HFFc6 (cell line): ENCODE measurements at regions not wholly inside any gene's neighbourhood (a gene's known extent, or its start where the extent isn't known, plus 50 kb on each side); places are given as distances from the start of the nearest gene placed in this dataset.
"Not testable (repeated sequence)": the region's sequence is repeated elsewhere in the genome, so short reads cannot be mapped to it uniquely, and the experiment has no call there.

Experiments
- DNase-seq: peaks from one replicate; pipeline ENCODE4 v3.0.0-alpha.2; 2018
- H3K27ac Mint-ChIP-seq: 2 replicates; pipeline ENCODE4 v1.8.0; 2020; ENCODE audit warnings: mild to moderate bottlenecking, mixed read lengths
- H3K27me3 Mint-ChIP-seq: 2 replicates; pipeline ENCODE4 v1.8.0; 2021; ENCODE audit warnings: mild to moderate bottlenecking, moderate library complexity, mixed read lengths; ENCODE audit not compliant: insufficient read depth
- H3K36me3 Mint-ChIP-seq: 2 replicates; pipeline ENCODE4 v1.8.0; 2021; ENCODE audit warnings: low read depth, mixed read lengths
- H3K4me1 Mint-ChIP-seq: 2 replicates; pipeline ENCODE4 v1.8.0; 2020; ENCODE audit warnings: low read depth, mixed read lengths
- H3K4me3 Mint-ChIP-seq: 2 replicates; pipeline ENCODE4 v1.8.0; 2020; ENCODE audit warnings: mild to moderate bottlenecking, moderate library complexity, mixed read lengths
- H3K9me3 Mint-ChIP-seq: 2 replicates; pipeline ENCODE4 v1.8.0; 2020; ENCODE audit warnings: mild to moderate bottlenecking, mixed read lengths
- CTCF ChIP-seq: fragments of 200-600 bp; sonication (generic); IDR thresholded peaks from 2 replicates; pipeline ENCODE4 v1.5.0; 2021; ENCODE audit warnings: antibody characterized with exemption, mild to moderate bottlenecking

DNA sequence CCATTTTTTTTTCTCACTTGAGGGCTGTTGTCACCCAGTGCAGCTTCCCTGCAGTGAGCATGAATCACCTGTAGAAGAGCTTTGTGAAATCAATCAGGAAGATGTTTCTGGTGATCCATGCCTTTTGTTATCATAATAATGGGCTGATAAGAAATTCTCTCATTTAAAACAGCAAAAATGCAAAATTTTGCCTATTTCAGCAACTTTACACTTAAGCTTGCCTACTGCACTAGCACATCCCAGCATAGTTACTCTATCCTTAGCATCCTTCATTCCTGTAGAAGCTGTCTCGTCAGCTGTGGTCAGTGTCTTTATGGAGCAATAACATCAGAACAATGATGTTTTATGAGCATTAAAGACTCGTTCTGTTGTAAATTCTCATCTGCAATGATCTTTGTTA, 178.6 kb upstream of the ZNF804A start:
- Mint-ChIP-seq H3K4me3 (no peak overlapping the region), H3K4me1 (no peaks in the 10 kb centered on the region)
- DNase-seq: no peak

DNA sequence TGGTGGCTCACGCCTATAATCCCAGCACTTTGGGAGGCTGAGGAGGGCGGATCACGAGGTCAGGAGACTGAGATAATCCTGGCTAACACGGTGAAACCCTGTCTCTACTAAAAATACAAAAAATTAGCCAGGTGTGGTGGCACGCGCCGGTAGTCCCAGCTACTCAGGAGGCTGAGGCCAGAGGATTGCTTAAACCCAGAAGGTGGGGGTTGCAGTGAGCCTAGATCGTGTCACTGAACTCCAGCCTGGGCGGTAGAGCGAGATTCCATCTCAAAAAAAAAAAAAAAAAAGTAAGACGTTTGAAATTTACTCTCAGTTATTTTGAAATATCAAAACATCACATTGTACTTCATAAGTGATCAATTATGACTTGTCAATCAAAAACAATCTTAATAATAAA, 176.9 kb upstream of the ZNF804A start:
- not testable (repeated sequence) for H3K4me1 Mint-ChIP-seq, H3K36me3 Mint-ChIP-seq, H3K27ac Mint-ChIP-seq, DNase-seq, H3K4me3 Mint-ChIP-seq, H3K27me3 Mint-ChIP-seq
- H3K9me3 Mint-ChIP-seq: peaks cover 35% of the 10 kb centered on the region

More for the DNA sequence above, 178.6 kb upstream of the ZNF804A start:
- H3K27me3 Mint-ChIP-seq: no peaks in the 10 kb centered on the region
- no peak for TF ChIP-seq CTCF
- H3K9me3 Mint-ChIP-seq: peaks cover 35% of the 10 kb centered on the region; the same call in 1 of the 2 replicates
- no peak overlapping the region for H3K27ac Mint-ChIP-seq
- H3K36me3 Mint-ChIP-seq: no peaks in the 10 kb centered on the region; the same call in 1 of the 2 replicates

- Mint-ChIP-seq H3K9me3 (peaks cover 24% of the 10 kb centered on the region), H3K4me1 (no peaks in the 10 kb centered on the region), H3K27me3 (no peaks in the 10 kb centered on the region), H3K4me3 (no peak overlapping the region), H3K27ac (no peak overlapping the region), H3K36me3 (no peaks in the 10 kb centered on the region)
- no peak for TF ChIP-seq CTCF
- DNase-seq: no peak
Measured at GRCh38 chr2:184425083-184425482, 173.2 kb upstream of the ZNF804A start.

DNA sequence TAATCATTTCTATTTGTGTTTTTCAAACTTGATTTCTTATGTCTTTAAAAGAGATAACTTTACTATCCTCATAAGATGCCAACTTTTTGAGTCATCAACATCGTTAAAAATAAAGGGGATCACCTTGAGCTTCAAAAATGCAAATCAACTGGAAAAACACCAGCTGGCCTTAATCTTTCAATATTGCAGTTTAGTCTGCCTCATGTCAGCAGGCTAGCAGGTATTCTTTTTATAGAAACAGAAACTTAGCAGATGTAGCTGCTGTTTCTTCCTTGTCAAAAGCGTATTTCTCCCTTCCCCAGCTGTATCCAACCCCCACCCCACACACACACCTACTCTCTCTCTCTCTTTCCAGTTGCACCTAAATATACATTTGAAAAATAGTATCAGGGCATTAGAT, 154.1 kb upstream of the ZNF804A start:
- no peak overlapping the region for H3K4me3 Mint-ChIP-seq
- H3K4me1 Mint-ChIP-seq: no peaks in the 10 kb centered on the region
- H3K27ac Mint-ChIP-seq: no peak overlapping the region
- peaks cover 5% of the 10 kb centered on the region for H3K9me3 Mint-ChIP-seq
- DNase-seq: no peak
- TF ChIP-seq CTCF: no peak
- H3K27me3 Mint-ChIP-seq: no peaks in the 10 kb centered on the region
- H3K36me3 Mint-ChIP-seq: no peaks in the 10 kb centered on the region

- TF ChIP-seq CTCF: no peak
- Mint-ChIP-seq H3K9me3 (peaks cover 5% of the 10 kb centered on the region), H3K4me1 (no peaks in the 10 kb centered on the region), H3K27me3 (no peaks in the 10 kb centered on the region), H3K27ac (no peak overlapping the region), H3K4me3 (no peak overlapping the region), H3K36me3 (no peaks in the 10 kb centered on the region)
- no peak for DNase-seq
Measured at GRCh38 chr2:184444623-184445223, 153.6 kb upstream of the ZNF804A start.

- H3K4me1 Mint-ChIP-seq: no peaks in the 10 kb centered on the region
- H3K9me3 Mint-ChIP-seq: peaks cover 15% of the 10 kb centered on the region
- H3K27ac Mint-ChIP-seq: no peak overlapping the region
- no peak overlapping the region for H3K4me3 Mint-ChIP-seq
- no peaks in the 10 kb centered on the region for H3K27me3 Mint-ChIP-seq
- TF ChIP-seq CTCF: no peak
- H3K36me3 Mint-ChIP-seq: no peaks in the 10 kb centered on the region
- no peak for DNase-seq
Measured at GRCh38 chr2:184449760-184450159, 148.6 kb upstream of the ZNF804A start.
